Cardiac muscle cell (in vitro differentiated cells and primary cell): ENCODE measurements at regions not wholly inside any gene's neighbourhood (a gene's known extent, or its start where the extent isn't known, plus 50 kb on each side); places are given as distances from the start of the nearest gene placed in this dataset.

ENCODE experiments used
- DNase-seq, 2 donors: peaks; one replicate each; pipeline versions ENCODE4 v3.0.0 to v3.0.0-alpha.2; 2010 to 2017; ENCODE audit warnings: low read depth in 1 of 2, low spot score in 1 of 2
- H3K27ac ChIP-seq: fragments of 200-600 bp; sonication (generic); 2 replicates; pipeline ENCODE4 v1.5.1; 2016
- H3K27me3 ChIP-seq: fragments of 200-600 bp; sonication (generic); 2 replicates; pipeline ENCODE4 v1.6.0; 2016; ENCODE audit warnings: control low read depth
- H3K36me3 ChIP-seq: fragments of 200-600 bp; sonication (generic); 2 replicates; pipeline ENCODE4 v1.5.1; 2016; ENCODE audit warnings: control low read depth
- H3K4me1 ChIP-seq: fragments of 200-600 bp; sonication (generic); 2 replicates; pipeline ENCODE4 v1.8.1; 2017; ENCODE audit warnings: low read depth, mild to moderate bottlenecking, mixed run types
- H3K4me3 ChIP-seq: fragments of 200-600 bp; sonication (generic); 2 replicates; pipeline ENCODE4 v1.5.1; 2016; ENCODE audit warnings: mild to moderate bottlenecking
- H3K9me3 ChIP-seq: fragments of 200-600 bp; sonication (generic); 2 replicates; pipeline ENCODE4 v1.5.1; 2017; ENCODE audit warnings: low read depth, mild to moderate bottlenecking, control low read depth
- CTCF ChIP-seq: IDR thresholded peaks from 2 replicates; pipeline ENCODE4 v1.5.1; 2012; ENCODE audit warnings: low read depth, mild to moderate bottlenecking, low read length

GRCh38 chr13:78370231-78370630, 233.1 kb downstream of the POU4F1 start:
- H3K9me3 ChIP-seq = no peaks in the 10 kb centered on the region
- no peaks in the 10 kb centered on the region for H3K4me1 ChIP-seq
- H3K4me3 ChIP-seq = no peak overlapping the region
- no peak for TF ChIP-seq CTCF
- H3K27me3 ChIP-seq = no peaks in the 10 kb centered on the region
- H3K27ac ChIP-seq = no peak overlapping the region
- DNase-seq = no peak
- H3K36me3 ChIP-seq = no peaks in the 10 kb centered on the region

- Histone ChIP-seq H3K27me3 (no peaks in the 10 kb centered on the region), H3K27ac (no peak overlapping the region), H3K4me1 (no peaks in the 10 kb centered on the region), H3K36me3 (no peaks in the 10 kb centered on the region), H3K4me3 (no peak overlapping the region), H3K9me3 (no peaks in the 10 kb centered on the region)
- no peak for DNase-seq
- no peak for TF ChIP-seq CTCF
Measured at GRCh38 chr13:78364711-78365110, 238.6 kb downstream of the POU4F1 start.

- no peaks in the 10 kb centered on the region for H3K27me3 ChIP-seq
- no peak for TF ChIP-seq CTCF
- H3K9me3 ChIP-seq = no peaks in the 10 kb centered on the region
- H3K4me3 ChIP-seq = no peak overlapping the region
- peaks cover 3% of the 10 kb centered on the region for H3K4me1 ChIP-seq
- no peak for DNase-seq
- H3K27ac ChIP-seq = no peak overlapping the region
- no peaks in the 10 kb centered on the region for H3K36me3 ChIP-seq
Measured at GRCh38 chr13:78341032-78341431, 262.3 kb downstream of the POU4F1 start.

- DNase-seq = peak in 1 of 2 donors; percentile 2
- Histone ChIP-seq H3K4me1 (peaks cover 3% of the 10 kb centered on the region), H3K36me3 (no peaks in the 10 kb centered on the region), H3K27ac (no peak overlapping the region), H3K9me3 (no peaks in the 10 kb centered on the region), H3K27me3 (no peaks in the 10 kb centered on the region), H3K4me3 (no peak overlapping the region)
- TF ChIP-seq CTCF = no peak
Measured at GRCh38 chr13:78339927-78340326, 263.4 kb downstream of the POU4F1 start.

GRCh38 chr13:78334059-78334458, 269.3 kb downstream of the POU4F1 start:
- no peaks in the 10 kb centered on the region for H3K27me3 ChIP-seq
- H3K36me3 ChIP-seq = no peaks in the 10 kb centered on the region
- no peak overlapping the region for H3K4me3 ChIP-seq
- DNase-seq = no peak
- H3K9me3 ChIP-seq = no peaks in the 10 kb centered on the region
- no peak overlapping the region for H3K27ac ChIP-seq
- H3K4me1 ChIP-seq = no peaks in the 10 kb centered on the region
- TF ChIP-seq CTCF = no peak

GRCh38 chr13:78326633-78327032, 276.7 kb downstream of the POU4F1 start:
- no peak for TF ChIP-seq CTCF

More at GRCh38 chr13:78326633-78327032, 276.7 kb downstream of the POU4F1 start:
- no peaks in the 10 kb centered on the region for H3K27me3 ChIP-seq
- no peak overlapping the region for H3K4me3 ChIP-seq
- no peaks in the 10 kb centered on the region for H3K36me3 ChIP-seq
- H3K4me1 ChIP-seq = no peaks in the 10 kb centered on the region
- H3K9me3 ChIP-seq = no peaks in the 10 kb centered on the region
- no peak overlapping the region for H3K27ac ChIP-seq
- peak in 1 of 2 donors; percentile 12 for DNase-seq
